K562 (cell line): ENCODE measurements at regions not wholly inside any gene's neighbourhood (a gene's known extent, or its start where the extent isn't known, plus 50 kb on each side); places are given as distances from the start of the nearest gene placed in this dataset.
A peak's percentile ranks its signal among the peaks of the same experiment; 100 is the strongest.

Source experiments
- ATF7 ChIP-seq: fragments of 450-650 bp; IDR thresholded peaks from 2 replicates; pipeline ENCODE4 v1.7.1; 2014; ENCODE audit warnings: mild to moderate bottlenecking, moderate library complexity
- CREM ChIP-seq: IDR thresholded peaks from 2 replicates; pipeline ENCODE4 v1.6.1; 2014; ENCODE audit warnings: antibody characterized with exemption, low read depth
- E2F3 ChIP-seq: fragments of 250-450 bp; sonication (Bioruptor Pico); IDR thresholded peaks from 2 replicates; pipeline ENCODE4 v1.4.0; 2020; ENCODE audit warnings: mild to moderate bottlenecking
- ETS2 ChIP-seq: IDR thresholded peaks from 2 replicates; pipeline ENCODE4 v1.6.1; 2016; ENCODE audit warnings: borderline replicate concordance, missing genetic modification characterization, mild to moderate bottlenecking, moderate library complexity, missing compliant biosample characterization; ENCODE audit not compliant: poor library complexity, severe bottlenecking
- GTF2E2 ChIP-seq: fragments of 200-800 bp; sonication (Bioruptor generic); IDR thresholded peaks from 2 replicates; pipeline ENCODE4 v1.6.1; 2016; ENCODE audit warnings: missing genetic modification characterization, missing compliant biosample characterization
- L3MBTL2 ChIP-seq: fragments of 450-650 bp; IDR thresholded peaks from 2 replicates; pipeline ENCODE4 v1.6.1; 2016; ENCODE audit warnings: mild to moderate bottlenecking, moderate library complexity
- RREB1 ChIP-seq: fragments of 250-450 bp; sonication (Bioruptor Pico); IDR thresholded peaks from 2 replicates; pipeline ENCODE4 v1.4.0; 2020
- TF ChIP-seq, protein P1 (sequence below), 2 experiments: fragments of 450-650 bp; IDR thresholded peaks; 2 replicates each; pipeline ENCODE4 v1.6.1; 2016; ENCODE audit warnings: mild to moderate bottlenecking in 2 of 2, borderline replicate concordance in 1 of 2, low read depth in 1 of 2, moderate library complexity in 1 of 2

DNA sequence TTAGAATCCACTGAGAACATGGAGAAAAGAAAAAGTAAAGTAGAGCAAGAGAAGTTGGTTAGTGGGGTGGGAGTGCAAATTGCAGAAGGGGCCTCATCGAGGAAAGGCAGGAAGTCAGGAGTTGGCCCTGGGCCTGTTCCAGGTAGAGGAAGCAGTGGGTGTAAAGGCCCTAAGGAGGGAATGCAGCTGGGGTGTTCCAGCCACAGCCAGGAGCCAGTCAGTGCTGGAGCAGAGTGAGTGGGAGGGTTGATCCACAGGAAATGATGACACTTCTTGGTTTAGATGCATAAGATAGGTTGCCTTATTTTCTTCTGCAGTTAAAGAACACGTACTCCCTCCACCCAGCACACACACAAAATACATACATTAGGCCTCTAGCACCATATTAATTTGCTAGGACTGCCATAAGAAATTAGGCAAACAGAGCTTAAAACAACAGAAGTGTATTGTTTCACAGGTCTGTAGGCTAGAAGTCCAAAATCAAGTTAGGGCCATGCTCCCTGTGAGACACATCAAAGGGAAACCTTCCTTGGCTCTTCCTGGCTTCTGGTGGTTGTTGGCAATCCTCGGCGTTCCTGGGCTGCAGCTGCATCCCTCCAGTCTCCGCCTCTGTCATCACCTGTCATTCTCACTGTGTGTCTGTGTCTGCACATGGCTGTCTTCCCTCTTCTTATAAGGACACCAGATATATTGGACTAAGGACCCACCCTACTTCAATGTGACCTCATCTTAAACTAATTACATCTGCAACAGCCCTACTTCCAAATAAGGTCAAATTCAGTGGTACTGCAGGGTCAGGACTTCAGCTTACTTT, 205.9 kb downstream of the AASDH start (continued):
- TF ChIP-seq RREB1 (CRISPR knock-in tag) (no peak), E2F3 (CRISPR knock-in tag) (no peak), GTF2E2 (tag) (no peak), ATF7 (peak; percentile 56; the same call in 1 of the 2 replicates), CREM (peak; percentile 66), L3MBTL2 (peak; percentile 40; the same call in 1 of the 2 replicates), ETS2 (tag) (no peak)
- TF ChIP-seq, protein P1, sequence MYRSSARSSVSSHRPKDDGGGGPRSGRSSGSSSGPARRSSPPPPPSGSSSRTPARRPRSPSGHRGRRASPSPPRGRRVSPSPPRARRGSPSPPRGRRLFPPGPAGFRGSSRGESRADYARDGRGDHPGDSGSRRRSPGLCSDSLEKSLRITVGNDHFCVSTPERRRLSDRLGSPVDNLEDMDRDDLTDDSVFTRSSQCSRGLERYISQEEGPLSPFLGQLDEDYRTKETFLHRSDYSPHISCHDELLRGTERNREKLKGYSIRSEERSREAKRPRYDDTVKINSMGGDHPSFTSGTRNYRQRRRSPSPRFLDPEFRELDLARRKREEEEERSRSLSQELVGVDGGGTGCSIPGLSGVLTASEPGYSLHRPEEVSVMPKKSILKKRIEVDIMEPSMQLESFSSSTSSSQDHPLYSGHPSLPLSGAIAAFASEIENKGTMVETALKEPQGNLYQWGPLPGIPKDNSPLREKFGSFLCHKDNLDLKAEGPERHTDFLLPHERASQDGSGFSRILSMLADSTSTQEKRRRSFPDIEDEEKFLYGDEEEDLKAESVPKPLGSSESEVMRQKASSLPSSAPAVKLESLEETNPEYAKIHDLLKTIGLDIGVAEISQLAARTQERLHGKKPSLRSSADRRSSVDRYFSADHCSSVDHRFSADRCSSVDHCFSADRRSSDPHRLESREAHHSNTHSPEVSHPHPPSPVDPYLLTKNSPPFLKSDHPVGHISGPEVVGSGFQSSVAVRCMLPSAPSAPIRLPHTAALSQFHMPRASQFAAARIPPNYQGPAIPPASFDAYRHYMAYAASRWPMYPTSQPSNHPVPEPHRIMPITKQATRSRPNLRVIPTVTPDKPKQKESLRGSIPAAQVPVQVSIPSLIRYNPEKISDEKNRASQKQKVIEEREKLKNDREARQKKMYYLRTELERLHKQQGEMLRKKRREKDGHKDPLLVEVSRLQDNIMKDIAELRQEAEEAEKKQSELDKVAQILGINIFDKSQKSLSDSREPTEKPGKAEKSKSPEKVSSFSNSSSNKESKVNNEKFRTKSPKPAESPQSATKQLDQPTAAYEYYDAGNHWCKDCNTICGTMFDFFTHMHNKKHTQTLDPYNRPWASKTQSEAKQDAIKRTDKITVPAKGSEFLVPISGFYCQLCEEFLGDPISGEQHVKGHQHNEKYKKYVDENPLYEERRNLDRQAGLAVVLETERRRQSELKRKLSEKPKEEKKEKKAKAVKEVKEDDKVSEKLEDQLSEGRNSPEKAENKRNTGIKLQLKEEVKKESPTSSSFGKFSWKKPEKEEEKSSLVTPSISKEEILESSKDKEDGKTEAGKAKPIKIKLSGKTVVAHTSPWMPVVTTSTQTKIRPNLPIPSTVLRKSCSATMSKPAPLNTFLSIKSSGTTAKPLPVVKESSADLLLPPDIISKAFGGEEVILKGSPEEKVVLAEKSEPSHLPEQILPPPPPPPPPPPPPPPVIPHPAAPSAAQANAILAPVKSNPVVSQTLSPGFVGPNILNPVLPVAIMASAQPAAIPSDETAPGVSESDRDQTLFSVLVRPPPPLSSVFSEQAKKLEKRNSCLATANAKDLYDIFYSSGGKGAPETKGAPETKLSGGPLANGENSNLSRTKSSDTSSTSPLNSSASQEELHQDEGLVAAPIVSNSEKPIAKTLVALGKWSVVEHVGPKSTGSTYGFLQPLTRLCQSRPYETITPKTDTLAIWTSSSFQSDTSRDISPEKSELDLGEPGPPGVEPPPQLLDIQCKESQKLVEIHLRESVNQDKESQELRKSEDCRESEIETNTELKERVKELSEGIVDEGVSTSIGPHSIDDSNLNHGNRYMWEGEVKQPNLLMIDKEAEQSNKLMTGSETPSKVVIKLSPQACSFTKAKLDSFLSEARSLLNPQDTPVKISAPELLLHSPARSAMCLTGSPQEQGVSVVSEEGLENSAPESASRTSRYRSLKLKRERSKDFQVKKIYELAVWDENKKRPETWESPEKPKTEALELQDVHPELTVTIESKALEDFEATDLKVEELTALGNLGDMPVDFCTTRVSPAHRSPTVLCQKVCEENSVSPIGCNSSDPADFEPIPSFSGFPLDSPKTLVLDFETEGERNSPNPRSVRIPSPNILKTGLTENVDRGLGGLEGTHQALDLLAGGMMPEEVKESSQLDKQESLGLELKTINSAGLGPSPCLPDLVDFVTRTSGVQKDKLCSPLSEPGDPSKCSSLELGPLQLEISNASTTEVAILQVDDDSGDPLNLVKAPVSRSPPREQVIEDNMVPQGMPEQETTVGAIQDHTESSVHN (IDR thresholded peaks at IDR 0.05; ENCODE audit: borderline replicate concordance in 1 of 2, low read depth in 1 of 2) = no peak
